Hepatocyte (in vitro differentiated cells): ENCODE measurements at regions not wholly inside any gene's neighbourhood (a gene's known extent, or its start where the extent isn't known, plus 50 kb on each side); places are given as distances from the start of the nearest gene placed in this dataset.
"Not testable (repeated sequence)": the region's sequence is repeated elsewhere in the genome, so short reads cannot be mapped to it uniquely, and the experiment has no call there.

Experiments used
- DNase-seq: peaks from one replicate; pipeline ENCODE4 v3.0.0-alpha.2; 2016; ENCODE audit warnings: low spot score
- H2AFZ ChIP-seq: fragments of 200-600 bp; sonication (generic); 2 replicates; pipeline ENCODE4 v1.6.0; 2016; ENCODE audit warnings: antibody characterized with exemption, mild to moderate bottlenecking
- H3K27ac ChIP-seq: fragments of 200-600 bp; sonication (generic); 2 replicates; pipeline ENCODE4 v1.5.1; 2016; ENCODE audit warnings: mild to moderate bottlenecking
- H3K27me3 ChIP-seq: fragments of 200-600 bp; sonication (generic); 2 replicates; pipeline ENCODE4 v1.6.1; 2016
- H3K36me3 ChIP-seq: fragments of 200-600 bp; sonication (generic); replicated peaks from 2 replicates; pipeline ENCODE4 v1.5.1; 2016; ENCODE audit warnings: low read depth; ENCODE audit not compliant: insufficient read depth
- H3K4me1 ChIP-seq: fragments of 200-600 bp; sonication (generic); 2 replicates; pipeline ENCODE4 v1.5.1; 2016; ENCODE audit warnings: mild to moderate bottlenecking, moderate library complexity; ENCODE audit not compliant: insufficient read depth
- H3K4me2 ChIP-seq: fragments of 200-600 bp; sonication (generic); 2 replicates; pipeline ENCODE4 v1.6.0; 2016
- H3K4me3 ChIP-seq: fragments of 200-600 bp; sonication (generic); 2 replicates; pipeline ENCODE4 v1.5.1; 2016; ENCODE audit warnings: mild to moderate bottlenecking
- H3K79me2 ChIP-seq: fragments of 200-600 bp; sonication (generic); 2 replicates; pipeline ENCODE4 v1.6.0; 2017; ENCODE audit warnings: mild to moderate bottlenecking
- H3K9me2 ChIP-seq: fragments of 200-600 bp; sonication (generic); replicated peaks from 2 replicates; pipeline ENCODE4 v1.6.0; 2017; ENCODE audit warnings: mild to moderate bottlenecking; ENCODE audit not compliant: insufficient read depth
- H3K9me3 ChIP-seq: fragments of 200-600 bp; sonication (generic); 2 replicates; pipeline ENCODE4 v1.5.1; 2016; ENCODE audit warnings: low read depth, mild to moderate bottlenecking
- H4K20me1 ChIP-seq: fragments of 200-600 bp; sonication (generic); 2 replicates; pipeline ENCODE4 v1.6.0; 2016; ENCODE audit warnings: mild to moderate bottlenecking; ENCODE audit not compliant: insufficient read depth, poor library complexity, severe bottlenecking
- CTCF ChIP-seq: fragments of 200-600 bp; sonication (generic); IDR thresholded peaks from 2 replicates; pipeline ENCODE4 v1.5.1; 2016; ENCODE audit warnings: antibody characterized with exemption, mild to moderate bottlenecking; ENCODE audit not compliant: poor library complexity
- EZH2 ChIP-seq: fragments of 200-600 bp; sonication (generic); IDR thresholded peaks from 2 replicates; pipeline ENCODE4 v1.6.1; 2016; ENCODE audit warnings: antibody characterized with exemption, mild to moderate bottlenecking, borderline replicate concordance
- EZH2phosphoT487 ChIP-seq: fragments of 200-600 bp; sonication (generic); IDR thresholded peaks from one replicate; pipeline ENCODE4 v1.6.1; 2018; ENCODE audit warnings: antibody characterized with exemption, mild to moderate bottlenecking, low read depth, moderate library complexity; ENCODE audit not compliant: unreplicated experiment, severe bottlenecking
- WGBS: methylation state at CpG from one replicate; pipeline ENCODE4 v1.1.6; 2016; ENCODE audit warnings: low lambda C conversion rate; ENCODE audit errors: missing lambda C conversion rate; 5-methylcytosine and 5-hydroxymethylcytosine counted together

- Histone ChIP-seq H3K4me1 (no peaks in the 10 kb centered on the region), H2AFZ (no peak overlapping the region), H3K36me3 (no peaks in the 10 kb centered on the region), H3K9me2 (no peaks in the 10 kb centered on the region), H4K20me1 (no peaks in the 10 kb centered on the region), H3K79me2 (no peaks in the 10 kb centered on the region), H3K9me3 (no peaks in the 10 kb centered on the region), H3K27me3 (peaks cover 5% of the 10 kb centered on the region), H3K4me2 (peak overlapping the region; percentile 51), H3K4me3 (no peak overlapping the region), H3K27ac (no peak overlapping the region)
- WGBS: 40% methylated on average over 27 of the region's 27 CpGs
- TF ChIP-seq EZH2phosphoT487: no peak
- no peak for TF ChIP-seq EZH2
- TF ChIP-seq CTCF: no peak
- no peak for DNase-seq
Observed at GRCh38 chr6:57822896-57823358, 505.5 kb downstream of the PRIM2 start.

DNA sequence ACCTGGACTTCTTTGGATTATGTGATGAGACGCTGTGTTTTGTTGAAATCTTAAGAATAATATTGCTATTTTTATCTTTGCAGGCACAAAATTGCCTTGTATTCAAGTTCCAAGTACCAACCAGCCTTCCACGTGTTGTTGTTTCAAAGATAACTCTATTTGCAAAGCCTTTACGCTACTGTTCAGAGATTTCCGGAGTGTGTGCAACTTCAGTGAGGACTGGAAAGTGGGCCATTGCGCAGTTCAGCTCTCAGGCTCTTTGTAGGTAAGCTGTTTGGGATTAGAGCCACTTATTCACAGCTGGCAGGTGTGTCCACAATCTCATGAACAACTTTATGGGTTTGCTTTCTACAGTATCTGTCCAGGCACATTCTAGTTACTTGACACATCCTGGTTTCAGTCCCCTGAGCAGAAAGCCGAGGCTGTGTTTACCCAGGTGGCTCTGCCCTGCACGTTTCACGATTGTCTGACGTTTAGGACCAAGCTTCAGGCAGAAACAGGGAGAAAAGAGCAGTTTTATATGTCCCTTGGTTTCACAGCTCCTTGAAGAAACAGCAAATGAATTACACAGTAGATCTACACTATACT, 520.3 kb downstream of the PRIM2 start:
- not testable (repeated sequence) for H3K4me3 ChIP-seq, H3K27ac ChIP-seq, H3K79me2 ChIP-seq, H4K20me1 ChIP-seq, H3K4me1 ChIP-seq, H3K36me3 ChIP-seq, DNase-seq, H3K27me3 ChIP-seq, H3K4me2 ChIP-seq, H2AFZ ChIP-seq, H3K9me3 ChIP-seq, H3K9me2 ChIP-seq
- 55% methylated on average over 9 of the region's 9 CpGs for WGBS

DNA sequence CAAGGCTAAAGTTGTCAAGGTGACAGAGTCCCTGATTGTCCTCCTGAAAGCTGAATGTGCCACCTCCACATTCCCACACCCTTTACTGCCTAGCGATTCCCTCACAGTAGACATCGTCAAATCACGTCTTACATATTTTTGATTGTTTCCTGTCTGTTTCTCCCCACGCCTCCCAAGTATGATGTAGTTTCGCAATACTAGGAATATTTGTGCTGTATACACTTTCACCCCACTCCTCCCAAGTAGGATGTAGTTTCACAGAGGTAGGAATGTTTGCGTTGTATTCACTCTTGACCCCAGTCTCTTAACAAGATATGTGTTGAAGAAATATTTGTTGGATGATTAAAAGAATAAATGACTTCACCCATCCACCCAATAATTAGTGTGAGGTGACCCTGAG, 524.1 kb downstream of the PRIM2 start:
- H3K4me2 ChIP-seq, H3K4me1 ChIP-seq, H4K20me1 ChIP-seq, H3K4me3 ChIP-seq, H3K9me3 ChIP-seq, H3K27me3 ChIP-seq, H3K36me3 ChIP-seq, H3K79me2 ChIP-seq, H2AFZ ChIP-seq, DNase-seq, H3K9me2 ChIP-seq, H3K27ac ChIP-seq: not testable (repeated sequence)
- 88% methylated on average over 6 of the region's 6 CpGs for WGBS

DNA sequence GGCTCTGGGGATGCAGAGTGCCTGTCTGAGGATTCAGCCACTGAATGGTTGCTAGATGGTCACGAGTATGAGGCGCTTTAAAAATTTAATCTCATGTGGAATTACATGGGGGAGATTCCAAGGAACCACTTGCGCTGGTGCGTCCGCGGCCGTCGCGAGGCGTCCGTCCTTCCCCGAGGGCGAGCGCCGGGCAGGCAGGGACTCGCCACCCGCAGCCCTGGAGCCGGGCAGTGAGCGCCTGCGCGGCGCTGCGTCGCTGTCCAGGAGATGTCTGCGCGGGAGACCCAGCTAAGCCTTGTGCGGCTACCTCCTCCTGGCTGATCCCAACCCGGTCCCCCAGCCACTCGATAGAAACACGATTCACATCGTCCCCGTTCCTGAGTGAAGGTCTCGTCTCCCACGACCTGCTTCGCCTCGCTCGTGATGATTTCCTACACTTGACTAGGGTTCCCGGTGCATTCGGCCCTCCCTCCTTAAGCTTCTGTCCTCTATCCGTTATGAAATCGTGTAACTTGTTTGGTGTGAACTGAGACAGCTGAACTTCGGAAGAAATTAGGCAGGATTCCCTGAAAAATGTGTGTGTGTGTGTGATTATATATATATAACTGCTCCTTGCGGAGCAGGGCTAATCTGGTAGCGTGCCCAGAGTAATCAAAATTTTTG, 536.4 kb downstream of the PRIM2 start:
- WGBS: 53% methylated on average over 24 of the region's 44 CpGs
- H3K4me3 ChIP-seq, H3K4me1 ChIP-seq, H3K9me3 ChIP-seq, H3K27ac ChIP-seq, H4K20me1 ChIP-seq, H3K36me3 ChIP-seq, H3K9me2 ChIP-seq, H2AFZ ChIP-seq, H3K79me2 ChIP-seq, H3K27me3 ChIP-seq, H3K4me2 ChIP-seq: not testable (repeated sequence)
- peak; percentile 4 for DNase-seq

DNA sequence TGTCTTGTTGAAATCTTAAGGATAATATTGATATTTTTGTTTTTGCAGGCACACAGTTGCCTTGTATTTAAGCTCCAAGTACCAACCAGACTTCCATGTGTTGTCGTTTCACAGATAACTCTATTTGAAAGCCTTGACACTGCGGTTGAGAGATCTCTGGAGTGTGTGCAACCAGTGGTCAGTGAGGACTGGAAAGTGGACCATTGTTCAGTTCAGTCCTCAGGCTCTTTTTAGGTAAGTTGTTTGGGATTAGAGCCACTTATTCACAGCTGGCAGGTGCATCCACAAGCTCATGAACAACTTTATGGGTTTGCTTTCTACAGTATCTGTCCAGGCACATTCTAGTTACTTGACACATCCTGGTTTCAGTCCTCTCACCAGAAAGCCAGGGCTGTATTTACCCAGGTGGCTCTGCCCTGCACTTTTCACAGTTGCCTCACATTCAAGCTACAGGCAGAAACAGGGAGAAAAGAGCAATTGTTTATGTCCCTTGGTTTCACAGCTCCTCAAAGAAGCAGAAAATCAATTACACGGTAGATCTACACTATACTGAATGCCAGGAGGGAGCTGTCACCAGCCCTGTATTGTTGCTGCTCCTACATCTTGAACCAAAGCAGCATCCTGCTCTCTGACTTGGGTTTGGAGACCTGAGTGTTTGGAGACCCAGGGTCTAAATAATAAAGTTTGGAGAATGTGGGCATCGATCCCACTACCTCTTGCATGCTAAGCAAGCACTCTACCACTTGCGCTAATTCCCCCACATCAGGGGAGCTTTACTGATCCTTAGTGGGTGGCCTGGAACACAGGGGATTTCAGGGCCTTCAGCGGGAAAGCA, 543.3 kb downstream of the PRIM2 start:
- not testable (repeated sequence) for H3K4me3 ChIP-seq, H2AFZ ChIP-seq, H3K27me3 ChIP-seq, H3K27ac ChIP-seq, H4K20me1 ChIP-seq, H3K4me1 ChIP-seq, H3K9me2 ChIP-seq, H3K79me2 ChIP-seq, DNase-seq, H3K36me3 ChIP-seq, H3K4me2 ChIP-seq, H3K9me3 ChIP-seq
- 52% methylated on average over 6 of the region's 6 CpGs for WGBS

- not testable (repeated sequence) for H3K4me1 ChIP-seq, H4K20me1 ChIP-seq, H3K9me3 ChIP-seq, H3K9me2 ChIP-seq, H2AFZ ChIP-seq, H3K27ac ChIP-seq, H3K79me2 ChIP-seq, H3K27me3 ChIP-seq, H3K4me3 ChIP-seq, DNase-seq, H3K36me3 ChIP-seq, H3K4me2 ChIP-seq
- WGBS: 37% methylated on average over 3 of the region's 3 CpGs
Observed at GRCh38 chr6:57870083-57870482, 552.7 kb downstream of the PRIM2 start.

DNA sequence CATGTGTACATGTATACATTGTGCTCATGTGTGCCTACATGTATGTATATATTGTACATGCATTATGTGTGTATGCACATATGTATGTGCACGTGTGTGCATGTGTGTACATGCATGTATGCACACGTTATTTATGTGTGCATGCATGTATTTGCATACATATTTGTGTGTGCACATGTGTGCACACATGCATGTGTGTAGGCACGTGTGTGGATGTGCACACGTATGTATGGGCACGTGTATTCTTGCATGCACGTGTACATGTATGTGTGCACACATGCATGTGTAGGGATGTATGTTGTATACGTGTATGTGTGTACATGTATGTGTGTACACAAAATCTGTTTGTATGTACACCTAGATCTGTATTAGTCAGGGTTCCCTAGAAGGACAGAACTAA, 556.0 kb downstream of the PRIM2 start:
- H3K9me2 ChIP-seq, H3K27me3 ChIP-seq, H3K4me1 ChIP-seq, DNase-seq, H2AFZ ChIP-seq, H3K9me3 ChIP-seq, H3K79me2 ChIP-seq, H3K4me3 ChIP-seq, H4K20me1 ChIP-seq, H3K4me2 ChIP-seq, H3K36me3 ChIP-seq, H3K27ac ChIP-seq: not testable (repeated sequence)
- 67% methylated on average over 7 of the region's 7 CpGs for WGBS
